Epithelial cell of proximal tubule (primary cell): ENCODE measurements at regions not wholly inside any gene's neighbourhood (a gene's known extent, or its start where the extent isn't known, plus 50 kb on each side); places are given as distances from the start of the nearest gene placed in this dataset.

Source experiments
- DNase-seq: peaks from one replicate; pipeline ENCODE4 v3.0.0-alpha.2; 2011; ENCODE audit warnings: low read depth
- H3K4me3 ChIP-seq: 2 replicates; pipeline ENCODE4 v1.5.1; 2011; ENCODE audit warnings: low read depth, mild to moderate bottlenecking, low read length
- TF ChIP-seq, protein P1 (sequence below): conservative IDR thresholded peaks from 2 replicates; pipeline ENCODE4 v1.5.1; 2012; ENCODE audit warnings: low read depth, mild to moderate bottlenecking, low read length

DNA sequence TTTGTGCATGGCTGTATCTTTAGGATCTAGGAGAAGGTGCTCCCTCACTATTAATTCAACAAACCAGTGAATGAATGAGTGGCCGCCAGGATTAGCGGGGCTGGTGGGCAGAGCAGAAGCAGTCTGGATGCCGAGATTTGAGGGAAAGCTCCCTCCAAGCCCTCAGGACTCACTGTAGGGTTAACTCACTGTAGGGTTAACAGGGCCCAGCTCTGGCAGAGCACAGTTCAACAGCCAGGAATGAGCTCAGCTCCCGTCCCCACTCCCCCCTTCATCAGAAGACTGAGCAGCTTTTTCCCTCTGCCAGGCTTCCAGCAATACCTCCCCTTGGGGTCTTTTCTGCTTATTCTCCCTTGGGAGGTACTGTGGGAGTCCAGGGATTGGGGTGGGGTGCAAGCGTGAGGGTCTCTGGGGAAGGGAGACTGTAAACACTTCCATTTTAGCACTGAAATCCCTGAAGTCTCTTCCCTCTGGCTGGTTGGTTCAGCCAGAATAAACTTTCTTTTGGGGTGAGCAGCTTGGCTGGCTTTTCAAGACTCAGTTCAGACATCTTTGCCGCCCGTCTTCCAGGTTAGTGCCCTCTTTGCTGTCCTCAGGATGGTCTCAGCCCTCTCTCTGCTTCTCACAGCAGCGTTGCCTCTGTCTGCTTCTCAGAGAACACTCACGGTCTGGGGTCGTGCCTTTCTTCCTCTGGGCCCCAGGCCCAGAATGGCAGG is 53.7 kb upstream of the WSB1 start:
- H3K4me3 ChIP-seq, result no peak overlapping the region
- no peak for DNase-seq
- TF ChIP-seq, protein P1, sequence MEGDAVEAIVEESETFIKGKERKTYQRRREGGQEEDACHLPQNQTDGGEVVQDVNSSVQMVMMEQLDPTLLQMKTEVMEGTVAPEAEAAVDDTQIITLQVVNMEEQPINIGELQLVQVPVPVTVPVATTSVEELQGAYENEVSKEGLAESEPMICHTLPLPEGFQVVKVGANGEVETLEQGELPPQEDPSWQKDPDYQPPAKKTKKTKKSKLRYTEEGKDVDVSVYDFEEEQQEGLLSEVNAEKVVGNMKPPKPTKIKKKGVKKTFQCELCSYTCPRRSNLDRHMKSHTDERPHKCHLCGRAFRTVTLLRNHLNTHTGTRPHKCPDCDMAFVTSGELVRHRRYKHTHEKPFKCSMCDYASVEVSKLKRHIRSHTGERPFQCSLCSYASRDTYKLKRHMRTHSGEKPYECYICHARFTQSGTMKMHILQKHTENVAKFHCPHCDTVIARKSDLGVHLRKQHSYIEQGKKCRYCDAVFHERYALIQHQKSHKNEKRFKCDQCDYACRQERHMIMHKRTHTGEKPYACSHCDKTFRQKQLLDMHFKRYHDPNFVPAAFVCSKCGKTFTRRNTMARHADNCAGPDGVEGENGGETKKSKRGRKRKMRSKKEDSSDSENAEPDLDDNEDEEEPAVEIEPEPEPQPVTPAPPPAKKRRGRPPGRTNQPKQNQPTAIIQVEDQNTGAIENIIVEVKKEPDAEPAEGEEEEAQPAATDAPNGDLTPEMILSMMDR, result no peak

- no peak overlapping the region for H3K4me3 ChIP-seq
- TF ChIP-seq, protein P1, result no peak
- no peak for DNase-seq
These were observed 53.1 kb upstream of the WSB1 start for GRCh38 chr17:27240802-27241155.

DNA sequence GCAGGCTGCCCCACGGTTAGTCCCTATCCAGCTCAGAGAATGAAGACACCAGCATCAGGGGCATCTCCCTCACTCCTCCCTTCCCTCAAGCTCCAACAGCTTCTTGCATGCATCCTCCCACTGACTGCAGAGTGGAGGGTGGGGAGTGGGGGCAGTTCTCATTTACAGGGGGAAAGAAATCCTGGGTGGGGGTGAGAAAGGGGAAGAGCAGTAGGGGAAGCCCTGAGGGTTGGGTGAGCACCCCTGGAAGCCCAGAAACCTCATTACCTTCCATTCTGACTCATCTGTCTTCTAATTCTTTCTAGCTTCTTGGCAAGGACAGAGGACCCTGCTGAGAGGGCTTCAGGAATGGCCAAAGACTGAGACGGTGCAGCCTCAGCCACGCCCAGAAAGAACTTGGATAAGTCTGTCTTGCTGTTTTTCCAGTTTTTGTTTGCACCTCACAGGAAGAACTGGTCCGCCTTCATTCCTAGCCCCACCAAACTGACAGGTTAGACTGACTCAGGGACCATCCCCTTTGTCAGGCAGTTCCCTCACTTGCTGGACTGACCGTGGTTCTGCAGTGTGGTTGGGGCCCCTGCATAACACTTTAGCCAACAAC is 52.5 kb upstream of the WSB1 start:
- DNase-seq, result no peak
- TF ChIP-seq, protein P1, result no peak
- H3K4me3 ChIP-seq, result no peak overlapping the region

- no peak overlapping the region for H3K4me3 ChIP-seq
- no peak for DNase-seq
- TF ChIP-seq, protein P1, result no peak
These were observed 51.0 kb upstream of the WSB1 start for GRCh38 chr17:27242951-27243350.

GRCh38 chr17:27244011-27244410 is 49.9 kb upstream of the WSB1 start:
- TF ChIP-seq, protein P1, result no peak
- no peak overlapping the region for H3K4me3 ChIP-seq
- no peak for DNase-seq
